ENCODE measurements at regions not wholly inside any gene's neighbourhood (a gene's known extent, or its start where the extent isn't known, plus 50 kb on each side); places are given as distances from the start of the nearest gene placed in this dataset.

GRCh38 chr16:48035142-48035541, 120.7 kb downstream of the ABCC12 start:
- TF ChIP-seq, protein P1, sequence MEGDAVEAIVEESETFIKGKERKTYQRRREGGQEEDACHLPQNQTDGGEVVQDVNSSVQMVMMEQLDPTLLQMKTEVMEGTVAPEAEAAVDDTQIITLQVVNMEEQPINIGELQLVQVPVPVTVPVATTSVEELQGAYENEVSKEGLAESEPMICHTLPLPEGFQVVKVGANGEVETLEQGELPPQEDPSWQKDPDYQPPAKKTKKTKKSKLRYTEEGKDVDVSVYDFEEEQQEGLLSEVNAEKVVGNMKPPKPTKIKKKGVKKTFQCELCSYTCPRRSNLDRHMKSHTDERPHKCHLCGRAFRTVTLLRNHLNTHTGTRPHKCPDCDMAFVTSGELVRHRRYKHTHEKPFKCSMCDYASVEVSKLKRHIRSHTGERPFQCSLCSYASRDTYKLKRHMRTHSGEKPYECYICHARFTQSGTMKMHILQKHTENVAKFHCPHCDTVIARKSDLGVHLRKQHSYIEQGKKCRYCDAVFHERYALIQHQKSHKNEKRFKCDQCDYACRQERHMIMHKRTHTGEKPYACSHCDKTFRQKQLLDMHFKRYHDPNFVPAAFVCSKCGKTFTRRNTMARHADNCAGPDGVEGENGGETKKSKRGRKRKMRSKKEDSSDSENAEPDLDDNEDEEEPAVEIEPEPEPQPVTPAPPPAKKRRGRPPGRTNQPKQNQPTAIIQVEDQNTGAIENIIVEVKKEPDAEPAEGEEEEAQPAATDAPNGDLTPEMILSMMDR (IDR thresholded peaks at IDR 0.05; ENCODE audit: insufficient read depth, low read length): no peak
- no peak for TF ChIP-seq GABPA (IDR thresholded peaks at IDR 0.05; ENCODE audit: low read depth)
- TF ChIP-seq, protein P2, sequence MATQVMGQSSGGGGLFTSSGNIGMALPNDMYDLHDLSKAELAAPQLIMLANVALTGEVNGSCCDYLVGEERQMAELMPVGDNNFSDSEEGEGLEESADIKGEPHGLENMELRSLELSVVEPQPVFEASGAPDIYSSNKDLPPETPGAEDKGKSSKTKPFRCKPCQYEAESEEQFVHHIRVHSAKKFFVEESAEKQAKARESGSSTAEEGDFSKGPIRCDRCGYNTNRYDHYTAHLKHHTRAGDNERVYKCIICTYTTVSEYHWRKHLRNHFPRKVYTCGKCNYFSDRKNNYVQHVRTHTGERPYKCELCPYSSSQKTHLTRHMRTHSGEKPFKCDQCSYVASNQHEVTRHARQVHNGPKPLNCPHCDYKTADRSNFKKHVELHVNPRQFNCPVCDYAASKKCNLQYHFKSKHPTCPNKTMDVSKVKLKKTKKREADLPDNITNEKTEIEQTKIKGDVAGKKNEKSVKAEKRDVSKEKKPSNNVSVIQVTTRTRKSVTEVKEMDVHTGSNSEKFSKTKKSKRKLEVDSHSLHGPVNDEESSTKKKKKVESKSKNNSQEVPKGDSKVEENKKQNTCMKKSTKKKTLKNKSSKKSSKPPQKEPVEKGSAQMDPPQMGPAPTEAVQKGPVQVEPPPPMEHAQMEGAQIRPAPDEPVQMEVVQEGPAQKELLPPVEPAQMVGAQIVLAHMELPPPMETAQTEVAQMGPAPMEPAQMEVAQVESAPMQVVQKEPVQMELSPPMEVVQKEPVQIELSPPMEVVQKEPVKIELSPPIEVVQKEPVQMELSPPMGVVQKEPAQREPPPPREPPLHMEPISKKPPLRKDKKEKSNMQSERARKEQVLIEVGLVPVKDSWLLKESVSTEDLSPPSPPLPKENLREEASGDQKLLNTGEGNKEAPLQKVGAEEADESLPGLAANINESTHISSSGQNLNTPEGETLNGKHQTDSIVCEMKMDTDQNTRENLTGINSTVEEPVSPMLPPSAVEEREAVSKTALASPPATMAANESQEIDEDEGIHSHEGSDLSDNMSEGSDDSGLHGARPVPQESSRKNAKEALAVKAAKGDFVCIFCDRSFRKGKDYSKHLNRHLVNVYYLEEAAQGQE (IDR thresholded peaks at IDR 0.05; ENCODE audit: insufficient replicate concordance, low read depth): no peak
